Stimulated activated CD8-positive, alpha-beta memory T cell treated with anti-CD3 and anti-CD28 coated beads, Interleukin-7, amount 100 ng/mL, for 48 hours (primary cell): ENCODE measurements at regions not wholly inside any gene's neighbourhood (a gene's known extent, or its start where the extent isn't known, plus 50 kb on each side); places are given as distances from the start of the nearest gene placed in this dataset.

Source experiments
- DNase-seq, 2 donors: peaks; one replicate each; pipeline ENCODE4 v3.0.0-alpha.2; 2020; ENCODE audit warnings: low read depth in 1 of 2; ENCODE audit errors: extremely low read depth in 1 of 2

DNA sequence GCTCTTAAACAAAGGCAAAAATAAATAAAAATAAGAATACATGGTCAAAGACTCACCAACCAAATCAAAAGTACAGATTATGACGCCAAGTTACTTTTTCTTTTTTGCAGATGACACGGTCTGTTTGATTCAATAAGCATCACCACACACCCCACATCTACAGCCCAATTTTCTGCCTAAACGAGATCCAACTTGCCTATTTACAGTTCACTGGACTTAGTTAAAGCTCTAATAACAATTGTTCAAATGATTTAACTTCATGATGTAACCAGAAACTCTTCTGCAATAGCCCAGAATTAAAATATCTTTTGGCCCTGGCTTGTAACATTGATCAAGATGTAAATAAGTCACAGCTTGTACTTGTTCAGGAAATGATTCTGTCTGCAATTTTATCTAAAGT, 590.3 kb upstream of the C9orf72 start:
- no peak for DNase-seq

DNA sequence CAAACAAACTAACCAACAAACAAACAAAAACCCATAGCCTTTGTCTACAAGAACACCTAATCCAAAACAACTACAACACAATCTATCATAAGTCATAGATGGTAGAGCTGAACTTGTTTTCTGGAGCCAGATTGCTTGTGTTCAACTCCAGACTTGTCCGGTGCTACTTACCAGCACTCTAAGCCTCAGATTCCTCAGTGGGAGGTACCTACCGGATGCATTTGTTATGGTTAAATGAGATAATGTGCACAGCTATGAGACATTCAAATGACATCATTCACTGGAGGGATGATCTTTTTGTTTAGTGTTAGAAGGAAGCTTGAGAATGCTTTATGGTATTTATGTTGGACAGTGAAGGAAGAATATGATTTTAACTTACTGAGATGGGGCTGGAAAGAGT, 592.9 kb upstream of the C9orf72 start:
- no peak for DNase-seq

DNA sequence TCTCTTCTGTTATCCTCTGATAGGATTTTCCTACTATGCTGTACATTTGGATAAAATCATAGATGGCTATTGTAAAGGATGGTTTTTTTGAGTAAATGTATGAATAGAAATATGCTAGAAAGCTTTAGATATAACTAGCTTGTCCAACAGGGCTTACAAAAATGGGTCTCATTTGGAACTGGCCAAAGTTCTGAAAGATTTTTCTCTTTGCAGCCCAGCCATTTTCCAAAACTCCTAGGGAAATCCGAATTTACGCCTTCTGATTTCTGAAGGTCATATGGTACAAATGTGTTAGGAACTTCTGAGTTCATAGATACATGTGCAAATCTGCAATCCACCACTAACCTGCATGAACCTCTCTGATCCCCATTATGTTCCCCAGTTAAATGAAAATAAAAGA, 603.9 kb upstream of the C9orf72 start:
- no peak for DNase-seq

DNA sequence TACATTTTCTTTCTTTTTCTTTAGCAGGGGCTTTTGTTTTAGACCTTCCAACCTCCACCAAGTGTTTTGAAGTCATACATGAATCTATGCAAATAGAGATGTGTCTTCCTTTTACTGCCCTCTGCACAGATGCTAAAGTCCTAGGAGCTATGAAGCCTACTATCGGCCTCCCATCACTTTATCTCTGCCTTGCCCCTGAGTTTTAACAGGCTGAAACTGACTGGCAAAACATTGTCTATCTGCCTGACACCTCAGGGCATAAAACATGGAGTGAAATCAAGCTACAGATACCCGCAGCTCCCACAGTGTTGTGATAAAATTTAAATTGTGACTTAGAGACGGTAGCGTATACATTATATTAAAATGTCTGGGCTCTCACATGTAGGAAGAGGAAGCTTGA, 604.6 kb upstream of the C9orf72 start:
- no peak for DNase-seq

DNA sequence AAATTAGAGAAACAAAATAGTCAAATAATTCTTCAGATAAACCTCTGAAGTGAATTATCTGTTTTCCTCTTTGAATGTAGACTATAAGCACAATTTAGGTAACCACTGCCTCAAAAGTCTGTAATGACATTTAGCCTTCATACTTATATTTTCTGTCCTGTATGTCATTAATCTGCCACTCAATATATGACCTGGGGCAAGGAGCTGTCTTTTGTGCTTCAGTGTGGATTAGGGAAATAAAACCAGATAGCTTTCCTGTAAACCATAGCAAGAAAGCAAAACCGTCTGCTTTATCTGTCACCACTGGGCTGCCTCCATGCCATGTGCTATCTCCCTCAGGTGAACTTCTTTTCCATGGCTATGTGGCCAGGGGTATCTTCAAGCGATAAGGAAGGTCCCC, 606.6 kb upstream of the C9orf72 start:
- DNase-seq, result no peak

DNA sequence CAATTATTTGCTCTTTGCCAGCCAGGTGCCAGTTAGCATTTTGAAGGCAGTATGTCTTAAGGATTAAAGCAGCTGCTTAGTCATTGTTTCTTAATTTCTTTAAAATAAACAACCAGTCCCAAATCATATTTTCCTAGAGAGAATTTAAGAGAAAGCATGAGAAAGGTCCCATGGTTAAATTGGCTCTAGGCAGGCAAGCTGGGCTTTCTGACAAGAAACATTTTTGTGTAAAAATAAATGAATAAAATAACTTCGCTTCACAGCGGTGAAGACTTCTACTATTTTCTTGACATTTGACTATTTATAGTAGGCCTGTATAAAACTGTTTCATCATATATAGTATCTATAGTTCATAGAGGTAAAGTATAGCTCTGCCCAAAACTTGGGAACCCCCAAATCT, 617.7 kb upstream of the C9orf72 start:
- DNase-seq, result no peak

DNA sequence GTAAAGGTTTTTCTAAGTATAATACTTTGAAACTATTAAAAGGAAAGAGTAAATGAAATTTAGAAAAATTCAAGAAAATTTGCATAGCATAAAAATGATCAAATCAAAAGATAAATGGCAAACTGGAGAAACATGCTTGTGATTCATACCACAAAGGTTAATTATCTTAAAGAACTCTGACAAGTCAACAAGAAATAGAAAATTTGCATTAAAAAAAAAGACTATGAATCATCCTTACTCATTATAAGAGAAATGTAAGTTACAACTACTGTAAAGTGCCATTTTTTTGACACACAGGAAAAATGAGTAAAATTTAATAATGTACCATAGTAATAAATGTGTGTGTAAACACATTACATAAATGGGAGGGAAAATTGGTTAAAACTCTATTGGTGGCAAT, 624.4 kb upstream of the C9orf72 start:
- no peak for DNase-seq

DNA sequence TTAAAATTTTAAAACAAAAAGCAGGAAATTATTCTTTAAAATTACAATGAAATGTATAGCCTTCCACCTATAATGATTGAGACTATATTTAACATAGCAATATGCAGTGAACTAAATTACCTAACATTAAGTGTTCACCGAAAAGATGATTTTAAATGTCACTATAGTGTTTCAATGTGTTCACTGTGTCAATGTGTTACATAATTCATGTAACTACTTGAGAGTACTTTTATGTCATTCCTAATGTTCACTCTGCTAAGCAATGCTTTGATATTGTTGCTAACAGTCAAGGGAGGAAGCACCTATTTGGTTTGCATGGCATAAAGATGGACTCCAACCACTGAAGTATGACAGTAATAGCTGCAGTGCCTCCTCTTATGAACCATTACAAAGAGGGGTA, 629.8 kb upstream of the C9orf72 start:
- DNase-seq, result no peak

DNA sequence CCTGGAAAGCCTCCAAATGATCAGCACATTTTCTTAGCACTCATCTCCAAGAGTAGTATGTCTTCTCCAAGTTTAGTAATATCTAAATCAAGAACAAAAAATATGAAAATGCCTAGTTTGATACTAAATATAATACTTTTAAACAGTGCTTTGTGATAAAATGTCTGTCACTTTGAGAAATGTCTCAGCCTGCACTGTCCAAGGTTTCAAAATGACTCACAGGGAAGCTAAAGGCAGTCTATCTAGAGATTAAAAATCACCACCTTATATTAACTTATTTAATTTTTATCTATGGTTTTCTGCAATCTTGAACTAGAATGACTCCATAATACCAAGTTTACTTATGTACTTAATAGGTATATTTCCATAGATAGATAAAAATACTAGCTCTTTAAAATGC, 633.0 kb upstream of the C9orf72 start:
- no peak for DNase-seq

DNA sequence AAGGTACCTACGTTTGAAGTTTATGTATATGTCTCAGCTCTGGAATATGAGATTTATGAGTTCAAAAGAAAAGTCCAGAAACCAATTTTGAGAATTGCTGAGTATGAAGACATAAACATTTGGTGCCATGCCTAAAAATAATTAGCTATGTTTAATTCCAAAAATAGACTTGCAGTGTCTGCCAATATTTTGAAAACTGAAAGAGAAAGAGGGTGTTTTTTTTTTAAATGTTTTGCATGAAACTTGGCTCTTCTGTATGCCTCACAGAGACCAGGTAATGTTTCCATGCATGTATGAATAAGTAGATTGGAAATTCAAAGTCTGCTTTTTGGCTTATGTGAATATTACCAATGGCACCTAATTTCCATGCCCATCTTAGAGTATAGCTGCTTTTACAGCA, 634.4 kb upstream of the C9orf72 start:
- DNase-seq, result no peak

DNA sequence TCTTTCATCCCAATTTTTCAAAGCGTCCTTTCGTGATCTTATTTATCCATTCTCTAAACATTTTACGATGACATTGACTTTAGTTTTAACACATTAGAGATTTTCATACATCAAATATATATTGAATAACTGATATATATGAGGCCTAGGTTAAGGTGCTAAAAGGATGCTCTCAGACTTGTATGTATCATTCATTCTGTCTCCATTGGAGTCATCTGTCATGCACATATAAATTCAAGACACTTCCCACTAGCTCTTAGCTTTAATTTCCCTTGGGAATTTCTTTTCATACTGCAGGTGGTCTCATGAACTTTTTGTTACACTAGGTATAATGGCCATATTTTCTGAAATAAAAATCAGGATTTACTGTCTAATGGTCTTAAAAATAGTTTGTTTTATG, 635.8 kb upstream of the C9orf72 start:
- no peak for DNase-seq

DNA sequence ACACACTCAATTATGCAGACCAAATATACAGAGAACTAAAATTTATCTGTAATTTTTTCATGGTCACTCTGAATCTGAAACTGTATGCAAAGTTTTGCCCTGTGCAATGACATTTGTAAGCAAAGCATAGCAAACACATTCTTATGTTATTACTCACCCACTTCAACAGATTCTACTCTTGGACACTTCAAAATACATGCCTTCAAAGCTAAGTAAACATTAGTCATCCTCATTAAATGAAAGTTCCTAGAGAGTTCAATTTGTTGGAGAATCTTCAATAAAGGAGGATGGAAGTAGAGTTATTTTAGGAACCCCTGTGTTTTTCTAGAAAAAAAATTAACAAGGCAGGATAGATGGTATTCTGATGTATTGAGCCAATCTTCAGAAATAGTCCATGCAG, 639.7 kb upstream of the C9orf72 start:
- no peak for DNase-seq

DNA sequence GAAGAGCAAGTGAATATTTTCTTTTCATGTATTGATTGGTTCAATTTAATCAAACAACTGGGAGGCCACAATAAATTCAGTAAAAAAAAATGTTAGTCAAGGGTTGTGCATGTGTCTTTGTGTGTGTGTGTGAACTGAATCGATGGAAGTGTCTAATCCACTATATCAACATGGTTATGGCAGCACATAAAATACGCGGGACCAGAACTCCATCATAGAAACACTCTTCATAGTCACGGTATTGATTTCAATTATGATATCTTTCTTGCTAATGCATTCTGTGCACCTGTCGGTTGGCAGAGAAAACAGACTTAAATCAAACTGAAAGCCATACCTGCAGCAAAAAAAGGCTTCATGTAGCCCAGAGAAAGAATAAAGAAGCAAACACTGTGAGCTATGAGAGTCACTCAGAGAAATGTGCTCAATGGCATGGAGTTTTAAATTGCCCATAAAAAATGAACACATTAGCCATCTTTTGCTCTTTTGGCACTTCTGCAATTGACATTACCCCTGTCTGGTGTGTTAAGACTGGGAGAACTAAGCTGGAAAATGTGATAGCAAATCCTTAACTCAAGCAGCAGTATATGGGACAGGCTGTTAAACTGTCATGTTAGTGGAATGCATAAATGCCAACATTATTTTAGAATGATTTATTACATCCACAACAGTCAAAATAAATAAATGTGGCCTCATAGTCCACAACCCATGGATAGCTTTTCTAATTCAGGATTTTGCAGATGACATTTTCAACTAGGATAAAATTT, 642.4 kb upstream of the C9orf72 start:
- DNase-seq, result no peak

DNA sequence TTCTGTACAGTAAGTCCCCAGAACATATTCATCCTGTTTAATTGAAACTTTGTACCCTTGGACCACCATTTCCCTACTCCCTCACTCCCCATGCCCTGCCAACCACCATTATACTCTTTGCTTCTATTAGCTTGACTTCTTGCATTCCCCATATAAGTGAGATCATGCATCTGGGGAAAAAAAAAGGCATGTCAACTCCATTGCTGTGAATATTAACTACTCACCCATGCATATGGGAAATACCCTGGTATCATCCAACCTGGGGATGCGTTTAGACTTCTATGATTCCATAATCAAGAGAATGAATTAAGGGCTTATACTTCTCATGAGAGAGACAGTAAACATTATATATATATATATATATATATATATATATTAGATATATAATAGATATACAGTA, 659.4 kb upstream of the C9orf72 start:
- no peak for DNase-seq

DNA sequence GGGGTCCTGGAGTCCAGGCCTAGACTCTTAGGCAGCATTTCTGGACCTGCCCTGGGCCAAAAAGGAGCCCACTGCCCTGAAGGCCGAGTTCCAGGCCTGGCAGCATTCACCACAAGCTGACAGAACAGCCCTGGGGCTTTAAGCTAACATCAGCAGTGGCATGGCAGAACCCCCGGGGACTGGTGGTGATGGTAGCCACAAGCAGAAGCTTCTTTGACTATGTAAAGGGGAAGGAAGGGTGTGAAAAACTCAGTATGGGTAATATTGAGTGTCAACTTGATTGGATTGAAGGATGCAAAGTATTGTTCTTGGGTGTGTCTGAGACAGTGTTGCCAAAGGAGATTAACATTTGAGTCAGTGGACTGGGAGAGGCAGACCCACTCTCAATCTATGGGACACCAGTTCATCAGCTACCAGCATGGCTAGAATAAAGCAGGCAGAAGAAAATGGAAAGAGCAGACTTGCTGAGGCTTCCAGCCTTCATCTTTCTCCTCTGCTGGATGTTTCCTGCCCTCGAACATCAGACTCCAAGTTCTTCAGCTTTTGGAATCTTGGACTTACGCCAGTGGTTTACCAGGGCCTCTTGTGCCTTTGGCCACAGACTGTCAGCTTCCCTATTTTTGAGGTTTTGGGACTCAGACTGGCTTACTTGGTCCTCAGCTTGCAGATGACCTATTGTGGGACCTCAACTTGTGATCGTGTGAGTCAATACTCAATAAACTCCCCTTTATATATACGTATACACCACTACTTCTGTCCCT, 661.0 kb upstream of the C9orf72 start:
- DNase-seq, result no peak

DNA sequence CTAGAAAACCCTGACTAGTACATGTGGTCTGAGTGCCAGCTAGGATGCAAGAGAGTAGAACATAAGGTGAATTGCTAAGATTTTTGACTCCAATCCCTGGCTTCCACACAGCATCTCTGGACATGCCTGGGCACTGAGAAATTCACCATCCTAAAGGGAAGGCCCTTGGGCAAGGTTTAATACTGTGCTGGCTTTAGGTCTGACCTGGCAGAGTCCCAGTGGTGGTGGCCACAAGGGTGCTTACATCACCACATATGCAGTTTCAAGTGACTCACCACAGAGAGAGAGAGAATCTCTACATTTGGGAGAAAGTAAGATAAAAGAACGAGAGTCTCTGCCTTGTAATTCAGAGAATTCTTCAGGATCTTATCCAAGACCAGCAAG, 661.6 kb upstream of the C9orf72 start:
- DNase-seq, result no peak

DNA sequence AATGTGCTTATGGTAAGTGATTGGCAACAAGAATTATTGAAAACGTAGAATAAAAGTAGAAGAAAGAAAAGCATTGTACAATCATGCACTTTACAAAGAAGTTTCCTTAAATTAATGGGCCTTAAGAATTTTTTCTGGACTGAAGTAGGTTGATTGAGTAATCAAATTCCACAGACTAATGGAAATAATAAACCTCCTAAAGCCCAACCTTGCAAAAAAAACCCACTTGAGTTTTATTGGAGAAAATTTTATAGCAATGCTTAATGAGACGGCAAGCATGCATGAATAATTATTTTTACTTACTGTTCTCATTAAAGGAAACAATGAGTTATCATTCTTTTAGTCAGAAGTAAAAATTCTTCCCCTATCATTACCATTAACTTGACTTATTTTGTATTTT, 676.1 kb upstream of the C9orf72 start:
- DNase-seq, result no peak

DNA sequence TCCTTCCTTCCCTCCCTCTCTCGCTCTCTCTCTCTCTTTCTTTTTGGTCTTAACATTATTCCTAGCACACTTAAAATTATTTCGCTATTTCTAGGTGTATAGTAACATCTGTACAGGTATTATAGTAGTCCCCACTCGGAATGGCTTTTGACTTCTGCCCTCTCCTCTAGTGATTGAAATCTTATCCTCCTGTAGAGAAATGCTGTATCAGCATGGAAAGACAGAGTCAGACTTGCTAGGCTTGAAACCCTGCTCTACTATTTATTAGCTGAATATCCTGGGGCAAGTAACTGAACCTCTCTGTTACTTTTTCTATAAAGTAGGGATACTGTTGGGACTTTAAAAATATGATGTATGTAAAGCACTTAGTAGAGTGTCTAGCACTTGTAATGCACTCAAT, 681.9 kb upstream of the C9orf72 start:
- no peak for DNase-seq

DNA sequence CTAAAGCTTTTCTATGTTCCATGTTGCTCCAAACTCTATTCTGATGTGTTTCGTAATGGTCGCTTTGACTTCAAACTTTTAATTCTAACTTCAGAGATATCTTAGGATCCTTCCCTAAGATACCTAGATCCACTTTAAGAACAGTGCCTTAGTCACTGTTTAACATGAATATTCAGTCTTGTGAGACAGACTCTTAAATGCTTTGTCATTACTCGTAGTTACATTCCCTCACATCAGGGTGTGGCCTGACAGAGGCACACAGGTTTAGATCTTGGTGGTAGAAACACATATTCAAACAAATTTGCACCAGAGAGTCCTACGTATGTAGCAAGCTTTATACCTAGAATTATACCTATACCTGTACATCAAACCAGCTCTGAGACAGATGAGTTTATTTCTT, 687.0 kb upstream of the C9orf72 start:
- no peak for DNase-seq

DNA sequence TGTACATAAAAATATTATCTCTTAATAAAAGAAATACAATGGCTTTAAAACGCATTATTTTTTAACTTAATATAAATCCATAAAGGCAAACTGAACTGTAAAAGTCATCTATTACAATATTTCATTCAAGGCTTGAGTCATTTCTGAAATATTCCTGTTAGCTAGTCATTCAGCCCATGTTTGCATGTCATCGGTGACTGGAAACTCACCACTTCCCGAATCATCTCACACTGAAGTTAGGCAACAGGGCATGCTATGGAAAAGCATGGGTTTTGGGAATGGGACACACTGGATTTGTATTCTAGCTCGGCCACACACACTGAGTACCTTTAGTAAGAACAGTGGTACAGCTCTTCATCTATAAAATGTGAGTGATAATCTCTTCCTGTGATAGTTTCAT, 691.1 kb upstream of the C9orf72 start:
- DNase-seq, result no peak

DNA sequence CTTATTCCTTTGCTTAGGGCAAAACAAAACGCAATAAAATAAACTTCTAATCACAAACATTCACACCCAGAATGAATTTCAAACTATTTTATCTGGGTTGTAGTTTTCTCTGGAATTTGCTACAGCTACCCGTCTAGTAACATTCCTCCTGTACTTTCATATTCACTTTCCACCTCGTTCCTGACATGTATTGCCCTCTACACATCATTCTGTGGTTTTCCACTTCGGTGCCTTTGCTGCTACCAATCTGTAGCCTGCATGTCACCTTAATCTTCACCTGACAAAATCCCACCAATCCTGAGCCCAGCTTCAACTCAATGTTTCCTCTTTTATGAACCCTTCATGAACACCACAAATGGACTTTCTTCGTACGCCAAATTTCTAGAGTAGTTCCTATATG, 694.1 kb upstream of the C9orf72 start:
- DNase-seq, result no peak

DNA sequence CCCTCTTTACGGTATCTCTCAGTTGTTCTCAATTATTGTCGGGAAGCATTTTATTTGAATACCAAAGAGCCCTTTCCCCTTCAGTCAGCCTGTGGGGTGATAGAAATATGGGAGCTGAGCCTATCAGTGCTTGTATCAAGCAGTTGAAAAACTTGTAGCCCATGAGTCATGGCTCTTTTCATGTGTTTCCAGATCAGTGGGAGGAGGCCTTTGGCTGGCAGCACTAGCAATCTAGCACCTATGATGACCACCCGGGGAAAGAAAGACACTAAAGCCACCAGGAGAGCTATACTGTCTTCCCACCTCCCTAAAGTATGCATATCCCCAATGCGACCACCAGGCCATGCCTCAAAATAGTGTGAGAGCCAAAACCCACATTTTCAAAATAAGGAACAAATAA, 696.9 kb upstream of the C9orf72 start:
- DNase-seq, result no peak

DNA sequence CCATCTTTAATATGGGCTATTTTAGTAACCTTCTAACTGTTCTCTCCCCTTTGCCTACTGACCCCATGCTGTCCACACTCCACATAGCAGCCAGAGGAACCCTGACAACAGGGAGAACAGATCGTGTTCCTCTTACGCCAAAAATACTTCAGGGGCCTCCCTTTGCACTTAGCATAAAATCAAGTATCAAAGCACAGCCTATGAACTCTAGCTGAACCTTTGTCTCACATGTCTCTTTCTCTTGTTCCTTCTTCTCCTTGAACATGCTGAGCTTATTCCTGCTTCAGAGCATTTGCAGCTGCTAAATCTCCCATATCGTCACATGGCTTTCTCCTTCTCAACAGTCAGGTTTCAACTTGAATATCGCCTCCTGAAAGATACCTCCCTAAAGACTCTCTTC, 698.8 kb upstream of the C9orf72 start:
- DNase-seq, result no peak
